ENCODE measurements at regions not wholly inside any gene's neighbourhood (a gene's known extent, or its start where the extent isn't known, plus 50 kb on each side); places are given as distances from the start of the nearest gene placed in this dataset.

GRCh38 chr5:112625689-112626438, 111.8 kb upstream of the APC start:
- no peak for DNase-seq (ENCODE audit: low read depth)
- H3K4me3 ChIP-seq (ENCODE audit: control insufficient read depth, low read depth, low read length) = no peak overlapping the region
- TF ChIP-seq, protein P1, sequence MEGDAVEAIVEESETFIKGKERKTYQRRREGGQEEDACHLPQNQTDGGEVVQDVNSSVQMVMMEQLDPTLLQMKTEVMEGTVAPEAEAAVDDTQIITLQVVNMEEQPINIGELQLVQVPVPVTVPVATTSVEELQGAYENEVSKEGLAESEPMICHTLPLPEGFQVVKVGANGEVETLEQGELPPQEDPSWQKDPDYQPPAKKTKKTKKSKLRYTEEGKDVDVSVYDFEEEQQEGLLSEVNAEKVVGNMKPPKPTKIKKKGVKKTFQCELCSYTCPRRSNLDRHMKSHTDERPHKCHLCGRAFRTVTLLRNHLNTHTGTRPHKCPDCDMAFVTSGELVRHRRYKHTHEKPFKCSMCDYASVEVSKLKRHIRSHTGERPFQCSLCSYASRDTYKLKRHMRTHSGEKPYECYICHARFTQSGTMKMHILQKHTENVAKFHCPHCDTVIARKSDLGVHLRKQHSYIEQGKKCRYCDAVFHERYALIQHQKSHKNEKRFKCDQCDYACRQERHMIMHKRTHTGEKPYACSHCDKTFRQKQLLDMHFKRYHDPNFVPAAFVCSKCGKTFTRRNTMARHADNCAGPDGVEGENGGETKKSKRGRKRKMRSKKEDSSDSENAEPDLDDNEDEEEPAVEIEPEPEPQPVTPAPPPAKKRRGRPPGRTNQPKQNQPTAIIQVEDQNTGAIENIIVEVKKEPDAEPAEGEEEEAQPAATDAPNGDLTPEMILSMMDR (conservative IDR thresholded peaks at IDR 0.05; ENCODE audit: control insufficient read depth, insufficient read depth, low read depth, low read length) = no peak

DNA sequence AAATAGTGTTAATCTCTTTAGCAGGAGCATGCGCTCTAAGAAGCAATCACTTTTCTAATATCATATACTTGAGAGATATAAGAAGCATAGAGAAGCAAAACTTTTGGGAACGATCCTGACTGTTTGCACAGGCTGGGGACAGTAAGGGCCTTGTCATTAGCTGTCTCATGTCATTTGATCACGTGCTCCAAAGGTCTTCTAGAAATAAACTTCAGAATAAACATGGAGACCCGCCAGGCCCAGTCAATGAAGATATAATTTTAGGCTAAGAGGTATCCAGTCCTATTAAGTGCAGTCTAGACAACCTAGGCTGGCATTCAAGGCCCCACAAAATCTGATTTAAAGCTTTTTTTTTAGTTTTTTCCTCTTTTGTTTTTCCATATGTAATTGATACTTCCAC, 111.0 kb upstream of the APC start:
- H3K4me3 ChIP-seq (ENCODE audit: control insufficient read depth, low read depth, low read length) = no peak overlapping the region
- TF ChIP-seq, protein P1 (conservative IDR thresholded peaks at IDR 0.05; ENCODE audit: control insufficient read depth, insufficient read depth, low read depth, low read length) = no peak
- no peak for DNase-seq (ENCODE audit: low read depth)

DNA sequence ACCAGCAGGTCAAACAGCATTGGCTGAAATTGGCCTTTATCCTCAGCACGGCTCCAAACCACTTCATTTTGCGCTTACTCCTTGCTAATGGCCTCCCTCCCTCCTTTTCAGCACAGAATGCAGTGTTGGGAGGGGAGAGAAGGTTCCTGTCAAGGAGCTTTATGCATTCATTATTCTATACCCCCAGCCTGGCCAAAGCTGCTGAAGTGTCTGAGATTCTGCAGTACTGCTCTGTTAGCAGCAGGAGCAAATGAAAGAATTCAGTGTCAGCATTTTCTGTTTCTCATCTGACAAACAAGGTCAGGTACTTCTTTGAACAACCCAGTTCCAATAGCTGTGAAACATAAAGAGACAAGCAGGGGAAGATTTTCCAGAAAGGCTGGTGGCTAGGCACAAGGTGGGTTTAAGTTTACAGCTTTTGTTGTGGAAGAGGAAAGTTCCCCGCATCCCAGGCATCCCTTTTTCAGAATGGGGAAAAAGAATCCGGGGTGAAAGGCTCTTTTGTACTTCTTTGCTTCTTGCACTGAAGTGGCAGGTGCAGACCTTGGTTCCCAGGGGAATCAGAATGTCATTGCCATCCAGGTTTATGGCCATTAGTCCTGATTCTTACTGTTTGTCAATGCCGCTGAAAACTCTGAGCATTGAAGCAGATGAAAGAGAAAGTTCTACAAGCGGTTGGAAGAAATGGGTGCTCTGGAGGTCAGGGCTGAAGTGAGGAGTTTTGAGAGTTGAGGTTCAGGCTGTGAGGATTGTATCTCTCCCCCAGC, 109.3 kb upstream of the APC start:
- no peak for DNase-seq (ENCODE audit: low read depth)
- TF ChIP-seq, protein P1 (conservative IDR thresholded peaks at IDR 0.05; ENCODE audit: control insufficient read depth, insufficient read depth, low read depth, low read length) = no peak
- H3K4me3 ChIP-seq (ENCODE audit: control insufficient read depth, low read depth, low read length) = no peak overlapping the region

GRCh38 chr5:112630246-112631009, 107.3 kb upstream of the APC start:
- TF ChIP-seq, protein P1 (conservative IDR thresholded peaks at IDR 0.05; ENCODE audit: control insufficient read depth, insufficient read depth, low read depth, low read length) = no peak
- no peak overlapping the region for H3K4me3 ChIP-seq (ENCODE audit: control insufficient read depth, low read depth, low read length)
- DNase-seq (ENCODE audit: low read depth) = peak; percentile 47

DNA sequence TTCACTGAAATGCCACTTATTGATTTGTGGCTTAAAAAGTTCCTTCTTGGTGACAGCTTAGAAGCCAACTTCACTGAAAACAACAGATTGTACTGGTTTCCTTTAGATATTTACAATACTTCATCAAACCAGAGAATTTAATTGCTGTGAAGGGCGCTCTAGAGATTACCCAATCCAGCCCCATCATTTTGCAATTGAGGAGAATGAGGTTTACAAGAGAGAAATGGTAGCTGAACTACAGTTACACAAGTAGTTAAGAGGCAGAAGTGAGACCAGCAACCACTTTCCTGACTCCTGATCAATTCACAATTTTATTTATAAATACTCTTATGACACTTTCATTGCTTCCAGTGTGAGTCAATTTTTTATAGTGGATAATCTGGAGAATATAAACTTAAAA, 103.5 kb upstream of the APC start:
- TF ChIP-seq, protein P1 (conservative IDR thresholded peaks at IDR 0.05; ENCODE audit: control insufficient read depth, insufficient read depth, low read depth, low read length) = no peak
- no peak for DNase-seq (ENCODE audit: low read depth)
- H3K4me3 ChIP-seq (ENCODE audit: control insufficient read depth, low read depth, low read length) = no peak overlapping the region

DNA sequence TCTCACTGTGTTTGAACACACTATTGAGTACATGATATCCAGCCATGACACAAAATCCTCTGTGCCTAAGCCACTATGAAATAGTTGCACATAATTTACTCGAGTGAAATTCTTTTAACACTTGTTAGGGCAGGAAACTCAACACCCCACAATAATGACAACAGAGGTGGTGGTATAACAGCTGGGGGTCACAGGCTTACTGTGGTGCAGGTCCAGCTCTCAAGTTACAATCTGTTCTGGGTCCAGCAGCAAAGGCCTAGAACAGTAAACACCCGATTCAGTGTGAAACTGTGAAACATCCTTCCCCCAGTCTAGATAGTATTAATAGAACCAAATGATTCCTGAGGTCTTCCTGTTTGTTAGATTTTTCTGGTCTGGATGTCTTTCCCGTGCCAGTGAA, 102.9 kb upstream of the APC start:
- no peak overlapping the region for H3K4me3 ChIP-seq (ENCODE audit: control insufficient read depth, low read depth, low read length)
- TF ChIP-seq, protein P1 (conservative IDR thresholded peaks at IDR 0.05; ENCODE audit: control insufficient read depth, insufficient read depth, low read depth, low read length) = no peak
- no peak for DNase-seq (ENCODE audit: low read depth)
